ENCODE measurements at regions not wholly inside any gene's neighbourhood (a gene's known extent, or its start where the extent isn't known, plus 50 kb on each side); places are given as distances from the start of the nearest gene placed in this dataset.

DNA sequence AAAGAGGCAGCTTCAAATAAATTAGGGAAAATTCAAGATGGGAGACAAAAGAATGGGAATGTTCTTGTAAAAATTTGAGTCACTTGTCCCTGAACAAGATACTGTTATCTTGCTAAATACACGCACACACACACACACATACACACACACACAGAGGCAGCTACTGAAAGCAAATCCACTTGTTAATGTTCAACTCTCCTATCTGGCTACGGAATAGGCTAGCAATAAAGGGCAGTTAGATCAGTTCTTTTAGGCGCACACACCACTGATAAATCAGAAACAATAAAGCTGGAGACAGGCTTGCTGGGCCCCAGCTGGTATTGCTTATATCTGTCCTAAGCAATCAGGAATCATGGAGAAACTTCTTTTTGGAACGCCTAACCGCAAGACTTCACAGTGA is 461.6 kb downstream of the BCL11A start:
- TF ChIP-seq, protein P1, sequence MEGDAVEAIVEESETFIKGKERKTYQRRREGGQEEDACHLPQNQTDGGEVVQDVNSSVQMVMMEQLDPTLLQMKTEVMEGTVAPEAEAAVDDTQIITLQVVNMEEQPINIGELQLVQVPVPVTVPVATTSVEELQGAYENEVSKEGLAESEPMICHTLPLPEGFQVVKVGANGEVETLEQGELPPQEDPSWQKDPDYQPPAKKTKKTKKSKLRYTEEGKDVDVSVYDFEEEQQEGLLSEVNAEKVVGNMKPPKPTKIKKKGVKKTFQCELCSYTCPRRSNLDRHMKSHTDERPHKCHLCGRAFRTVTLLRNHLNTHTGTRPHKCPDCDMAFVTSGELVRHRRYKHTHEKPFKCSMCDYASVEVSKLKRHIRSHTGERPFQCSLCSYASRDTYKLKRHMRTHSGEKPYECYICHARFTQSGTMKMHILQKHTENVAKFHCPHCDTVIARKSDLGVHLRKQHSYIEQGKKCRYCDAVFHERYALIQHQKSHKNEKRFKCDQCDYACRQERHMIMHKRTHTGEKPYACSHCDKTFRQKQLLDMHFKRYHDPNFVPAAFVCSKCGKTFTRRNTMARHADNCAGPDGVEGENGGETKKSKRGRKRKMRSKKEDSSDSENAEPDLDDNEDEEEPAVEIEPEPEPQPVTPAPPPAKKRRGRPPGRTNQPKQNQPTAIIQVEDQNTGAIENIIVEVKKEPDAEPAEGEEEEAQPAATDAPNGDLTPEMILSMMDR (IDR thresholded peaks at IDR 0.05; ENCODE audit: insufficient read depth, low read length, poor library complexity, severe bottlenecking), result no peak
- no peak for TF ChIP-seq EZH2phosphoT487 (conservative IDR thresholded peaks at IDR 0.05; ENCODE audit: low read length)
